ENCODE measurements at regions not wholly inside any gene's neighbourhood (a gene's known extent, or its start where the extent isn't known, plus 50 kb on each side); places are given as distances from the start of the nearest gene placed in this dataset.

DNA sequence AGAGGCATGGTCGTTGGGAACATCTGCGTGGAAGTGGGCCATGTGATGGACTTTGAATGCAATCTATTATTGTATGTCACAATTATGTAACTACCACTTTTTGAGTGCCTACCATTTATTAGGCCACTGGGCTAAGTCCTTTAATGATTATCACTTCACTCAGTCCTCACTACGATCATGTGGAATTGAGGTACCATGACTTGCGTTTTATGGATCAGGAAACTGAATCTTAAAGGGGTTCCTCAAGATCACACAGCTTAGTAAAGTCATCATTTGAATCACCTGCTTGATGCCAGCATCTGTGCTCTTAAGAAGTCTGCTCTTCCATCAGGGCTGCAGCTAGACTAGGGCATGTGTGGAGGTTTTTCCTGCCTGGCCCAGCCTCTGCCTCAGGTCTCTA, 136.7 kb downstream of the DAD1 start:
- DNase-seq (ENCODE audit: low read depth in 2 of 2): no peak

GRCh38 chr14:22450266-22450665, 138.8 kb downstream of the DAD1 start:
- no peak for DNase-seq (ENCODE audit: low read depth in 2 of 2)

GRCh38 chr14:22449600-22449905, 139.5 kb downstream of the DAD1 start:
- DNase-seq (ENCODE audit: low read depth in 2 of 2): no peak

- no peak for DNase-seq (ENCODE audit: low read depth in 2 of 2)
Observed at GRCh38 chr14:22448905-22449599, 140.0 kb downstream of the DAD1 start.

GRCh38 chr14:22448035-22448904, 140.8 kb downstream of the DAD1 start:
- DNase-seq (ENCODE audit: low read depth in 2 of 2): no peak

DNA sequence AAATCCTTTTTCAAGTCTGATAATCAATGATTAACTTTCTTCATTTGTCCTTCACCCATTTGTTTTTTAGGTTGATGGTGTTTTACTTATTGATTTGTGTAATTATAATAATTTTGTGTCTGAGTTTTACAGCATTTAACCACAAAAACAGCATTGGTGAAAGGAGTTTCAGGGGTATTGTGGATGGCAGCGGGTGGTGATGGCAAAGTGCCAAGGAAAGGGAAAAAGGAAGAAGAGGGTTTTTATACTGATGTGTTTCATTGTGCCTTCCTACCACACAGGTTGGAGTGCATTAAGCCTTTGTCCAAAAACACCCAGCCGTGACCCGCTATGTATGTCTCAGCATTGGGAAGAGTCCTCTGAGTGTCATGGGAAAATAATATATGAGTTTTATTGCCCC, 150.3 kb downstream of the DAD1 start:
- DNase-seq (ENCODE audit: low read depth in 2 of 2): no peak

DNA sequence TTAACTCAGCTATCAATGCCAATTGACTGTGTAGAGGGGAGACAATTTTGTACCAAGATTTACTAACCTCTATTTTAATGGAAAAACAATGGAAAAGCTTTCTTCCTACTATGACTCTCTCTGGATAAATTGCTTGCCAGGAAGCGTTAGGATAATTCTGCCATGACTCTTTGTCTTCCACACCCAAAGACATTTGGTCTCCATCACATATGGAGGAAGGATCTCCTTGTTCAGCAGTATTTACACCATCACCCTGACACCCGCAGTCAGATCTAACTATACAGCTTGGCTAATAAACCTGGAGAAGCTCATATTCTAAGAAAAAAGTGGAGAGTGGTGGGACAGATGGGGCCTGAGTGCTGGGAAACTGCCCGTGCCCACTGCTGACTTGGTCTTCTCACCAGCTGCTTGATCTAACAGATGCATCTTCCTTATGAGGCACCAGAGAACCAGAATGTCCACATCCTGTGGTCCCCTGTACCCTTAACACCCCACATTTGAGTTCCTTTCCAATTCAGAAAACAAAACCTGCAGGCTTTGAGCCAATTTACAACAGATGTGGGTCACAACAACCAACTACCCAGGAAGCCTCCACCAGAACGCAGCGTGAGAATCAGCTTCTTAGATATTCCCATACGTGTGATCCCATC, 154.0 kb downstream of the DAD1 start:
- DNase-seq (ENCODE audit: low read depth in 2 of 2): no peak

DNA sequence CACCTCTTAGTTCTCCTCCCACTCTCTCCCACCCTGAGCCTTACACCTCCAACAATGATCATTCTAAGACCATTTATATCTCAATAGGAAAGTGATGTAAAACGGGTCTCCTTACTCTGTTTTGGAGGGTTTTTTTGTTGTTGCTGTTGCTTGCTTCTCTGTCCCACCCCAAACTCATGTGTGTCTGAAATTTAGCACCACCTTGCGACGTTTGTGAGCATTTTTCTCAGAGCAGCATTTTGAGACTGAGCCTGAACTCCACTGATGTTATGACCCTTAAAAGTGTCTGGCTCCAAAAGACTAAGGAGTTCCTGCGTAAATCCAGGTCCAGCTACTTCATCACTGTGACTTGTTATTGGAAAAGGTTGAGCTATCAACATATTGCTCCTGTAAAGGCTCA, 155.0 kb downstream of the DAD1 start:
- no peak for DNase-seq (ENCODE audit: low read depth in 2 of 2)

GRCh38 chr14:22433069-22433468, 156.0 kb downstream of the DAD1 start:
- DNase-seq (ENCODE audit: low read depth in 2 of 2): no peak

DNA sequence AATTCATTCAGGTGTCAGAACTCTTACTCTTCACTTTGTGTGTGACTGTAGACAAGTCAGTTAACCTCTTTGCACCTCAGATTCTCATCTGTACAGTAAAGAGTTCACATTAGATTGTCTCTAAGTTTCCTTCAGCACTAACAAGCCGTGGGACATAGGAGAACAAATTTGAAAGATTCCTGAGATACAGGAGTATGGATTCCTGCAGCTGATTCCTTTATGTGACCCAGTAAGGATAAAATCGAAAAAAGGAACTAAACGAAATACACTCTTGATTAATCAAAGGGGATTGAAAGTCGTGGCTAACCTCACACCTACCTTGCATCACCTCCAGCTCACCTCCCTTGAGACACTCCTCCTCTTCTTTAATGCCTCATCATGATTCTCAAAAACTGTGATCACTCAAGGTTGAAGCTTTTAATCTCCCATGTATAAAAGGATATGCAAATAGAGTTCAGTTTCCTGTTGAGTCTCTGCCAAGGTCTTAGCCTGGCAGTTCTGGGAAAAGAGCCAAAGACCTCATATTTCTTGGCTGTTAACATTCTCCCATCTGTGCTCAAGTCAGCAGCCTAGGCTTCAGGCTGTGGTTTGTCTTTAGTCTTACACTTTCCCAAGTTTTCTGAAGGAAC, 156.6 kb downstream of the DAD1 start:
- no peak for DNase-seq (ENCODE audit: low read depth in 2 of 2)

- DNase-seq (ENCODE audit: low read depth in 2 of 2): no peak
Observed at GRCh38 chr14:22429546-22430294, 159.3 kb downstream of the DAD1 start.

GRCh38 chr14:22428700-22429291, 160.2 kb downstream of the DAD1 start:
- no peak for DNase-seq (ENCODE audit: low read depth in 2 of 2)

GRCh38 chr14:22427771-22428231, 161.2 kb downstream of the DAD1 start:
- no peak for DNase-seq (ENCODE audit: low read depth in 2 of 2)

- no peak for DNase-seq (ENCODE audit: low read depth in 2 of 2)
Observed at GRCh38 chr14:22426711-22427110, 162.3 kb downstream of the DAD1 start.

DNA sequence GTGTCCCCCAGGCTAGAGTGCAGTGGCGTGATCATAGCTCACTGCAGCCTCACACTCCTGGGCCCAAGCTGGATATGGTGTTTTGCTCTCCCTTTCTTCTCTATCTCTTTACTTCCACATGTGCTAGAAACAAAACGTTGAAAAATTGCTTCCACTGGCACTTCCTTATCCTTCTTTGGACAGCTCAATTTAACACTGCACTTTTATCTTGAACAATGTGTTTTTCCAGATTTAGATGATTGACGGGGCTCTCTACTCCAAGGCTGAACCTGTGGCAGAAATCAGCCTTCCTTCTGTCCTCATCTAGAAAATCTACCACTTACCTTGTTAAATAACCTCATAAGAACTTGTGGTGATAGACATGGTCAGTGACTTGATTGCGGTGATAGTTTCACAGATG, 165.1 kb downstream of the DAD1 start:
- no peak for DNase-seq (ENCODE audit: low read depth in 2 of 2)

- no peak for DNase-seq (ENCODE audit: low read depth in 2 of 2)
Observed at GRCh38 chr14:22422238-22422637, 166.8 kb downstream of the DAD1 start.

GRCh38 chr14:22420598-22421186, 168.3 kb downstream of the DAD1 start:
- no peak for DNase-seq (ENCODE audit: low read depth in 2 of 2)

DNA sequence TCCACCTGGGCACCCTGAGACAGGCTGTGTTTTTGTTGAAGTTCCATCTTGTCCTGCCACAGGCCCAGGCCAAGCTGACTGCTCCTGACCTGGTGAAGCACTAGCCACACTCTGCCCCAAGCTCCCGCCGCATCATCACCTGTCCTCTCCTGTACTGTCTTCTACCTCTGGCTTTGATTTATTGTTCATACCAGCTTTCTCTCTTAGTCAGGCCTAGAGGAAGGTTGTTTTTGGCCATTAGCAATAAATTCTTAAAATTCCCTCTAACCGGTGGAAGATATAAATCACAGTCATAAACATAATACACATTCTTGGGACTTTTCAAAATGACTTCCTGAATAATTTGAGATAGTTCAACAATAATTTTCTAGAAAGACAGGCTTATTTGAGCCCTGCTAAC, 169.4 kb downstream of the DAD1 start:
- DNase-seq (ENCODE audit: low read depth in 2 of 2): no peak

- DNase-seq (ENCODE audit: low read depth in 2 of 2): no peak
Observed at GRCh38 chr14:22418631-22419030, 170.4 kb downstream of the DAD1 start.

DNA sequence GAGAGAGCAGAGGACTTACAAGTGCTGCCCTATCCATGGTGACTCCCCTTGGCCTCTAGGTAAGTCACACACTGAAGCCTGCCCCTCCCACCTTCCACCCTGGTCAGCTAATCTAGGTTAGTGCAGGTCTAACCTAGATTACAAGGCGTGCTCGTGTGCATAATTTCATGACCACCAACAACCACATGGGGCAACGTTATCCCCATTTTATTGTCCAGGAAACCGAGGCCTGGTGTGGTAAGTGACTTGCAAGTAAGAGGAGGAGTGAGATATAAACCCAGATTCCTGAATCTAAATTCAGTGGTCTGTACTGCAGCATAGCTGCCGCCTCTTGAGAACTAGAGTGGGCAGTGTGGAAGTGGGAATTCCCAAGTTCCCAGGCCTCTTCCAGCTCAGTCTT, 171.1 kb downstream of the DAD1 start:
- no peak for DNase-seq (ENCODE audit: low read depth in 2 of 2)

GRCh38 chr14:22416193-22416592, 172.8 kb downstream of the DAD1 start:
- no peak for DNase-seq (ENCODE audit: low read depth in 2 of 2)

All from stimulated activated CD8-positive, alpha-beta memory T cell treated with anti-CD3 and anti-CD28 coated beads, Interleukin-2, amount 100 ng/mL, for 48 hours (primary cell).